HCT116 (cell line): ENCODE measurements at regions not wholly inside any gene's neighbourhood (a gene's known extent, or its start where the extent isn't known, plus 50 kb on each side); places are given as distances from the start of the nearest gene placed in this dataset.

Source experiments
- ATAC-seq: fragments of 200-7000 bp; cut with Tn5 transposase; 2 replicates; pipeline ENCODE4 v1.9.1; 2020; ENCODE audit warnings: mild to moderate bottlenecking, moderate library complexity
- BruUV-seq: library from RNA; stranded (reverse); fragments of 400-500 nt; replicated peaks from 2 replicates; lab custom pipeline; 2021; lab: Mats Ljungman, UMichigan
- CTCF ChIA-PET: fragments of 300-600 bp; sonication (Branson Sonifier 250); formaldehyde crosslinking; loops from one replicate; lab custom pipeline; 2021; ENCODE audit warnings: antibody characterized with exemption; lab: Charles Lee
- POLR2A ChIA-PET: fragments of 300-600, 350-600 bp; sonication (Branson Sonifier 250); formaldehyde crosslinking; loops from one replicate; lab custom pipeline; 2021; ENCODE audit warnings: antibody characterized with exemption; lab: Charles Lee
- RAD21 ChIA-PET, 2 experiments: fragments of 300-600 bp; sonication (Branson Sonifier 250); formaldehyde crosslinking; loops; one replicate each; lab custom pipeline; 2023; ENCODE audit warnings: low total read pairs in 2 of 2; ENCODE audit not compliant: uncharacterized antibody in 2 of 2, unreplicated experiment in 2 of 2, low non-redundant PET in 1 of 2; lab: Charles Lee
- DNase-seq: peaks from one replicate; pipeline ENCODE4 v3.0.0-alpha.2; 2010; ENCODE audit warnings: low read depth, low spot score
- H2AFZ ChIP-seq: fragments of 200-600 bp; shearing (Covaris generic), sonication (generic); 2 replicates; pipeline ENCODE4 v1.6.1; 2017; ENCODE audit warnings: low read depth, mixed run types, mixed read lengths, antibody characterized with exemption, low read length; ENCODE audit not compliant: poor library complexity, severe bottlenecking
- H3K27ac ChIP-seq: 2 replicates; pipeline ENCODE4 v1.5.1; 2012; ENCODE audit warnings: low read depth, low read length
- H3K27me3 ChIP-seq: fragments of 200-600 bp; sonication (generic); 2 replicates; pipeline ENCODE4 v1.6.1; 2016; ENCODE audit warnings: mixed run types, low read length, mixed read lengths; ENCODE audit not compliant: insufficient read depth
- H3K36me3 ChIP-seq, 2 experiments: fragments of 200-500 bp in 1 of 2; fragments of 200-600 bp in 1 of 2; sonication (Bioruptor generic) in 1 of 2; sonication (generic) in 1 of 2; 2 replicates each; pipeline versions ENCODE4 v1.5.1 to v1.6.1; 2014 to 2016; ENCODE audit warnings: low read length in 2 of 2, inconsistent platforms in 1 of 2, mixed read lengths in 1 of 2, mixed run types in 1 of 2; ENCODE audit not compliant: insufficient read depth in 2 of 2, control insufficient read depth in 1 of 2
- H3K4me1 ChIP-seq, 2 experiments: fragments of 200-600 bp in 1 of 2; sonication (generic) in 1 of 2; 2 replicates each; pipeline versions ENCODE4 v1.5.1 to v1.6.1; 2012 to 2017; ENCODE audit warnings: low read length in 2 of 2, inconsistent platforms in 1 of 2, mild to moderate bottlenecking in 1 of 2, mixed read lengths in 1 of 2, mixed run types in 1 of 2, moderate library complexity in 1 of 2; ENCODE audit not compliant: insufficient read depth in 2 of 2, control insufficient read depth in 1 of 2
- H3K4me2 ChIP-seq: fragments of 200-600 bp; sonication (generic); 2 replicates; pipeline ENCODE4 v1.6.1; 2017; ENCODE audit warnings: mixed run types, low read length, mixed read lengths
- H3K4me3 ChIP-seq, 2 experiments: fragments of 200-600 bp in 1 of 2; sonication (generic) in 1 of 2; replicated peaks in 1 of 2; 2 replicates each; pipeline ENCODE4 v1.5.1; 2011 to 2016; ENCODE audit warnings: low read length in 2 of 2, control low read depth in 1 of 2, low read depth in 1 of 2, mild to moderate bottlenecking in 1 of 2, mixed read lengths in 1 of 2, mixed run types in 1 of 2
- H3K79me2 ChIP-seq: fragments of 200-600 bp; sonication (generic); 2 replicates; pipeline ENCODE4 v1.6.1; 2017; ENCODE audit warnings: mild to moderate bottlenecking, mixed run types, low read length, moderate library complexity, mixed read lengths; ENCODE audit not compliant: insufficient read depth
- H3K9ac ChIP-seq: fragments of 200-600 bp; sonication (generic); 2 replicates; pipeline ENCODE4 v1.6.1; 2016; ENCODE audit warnings: low read length, mixed read lengths
- H3K9me2 ChIP-seq: fragments of 200-600 bp; sonication (generic), shearing (Covaris generic); 2 replicates; pipeline ENCODE4 v1.6.1; 2017; ENCODE audit warnings: mixed run types, mild to moderate bottlenecking, moderate library complexity; ENCODE audit not compliant: insufficient read depth
- H3K9me3 ChIP-seq, 2 experiments: fragments of 200-500 bp in 1 of 2; fragments of 200-600 bp in 1 of 2; sonication (Bioruptor generic) in 1 of 2; sonication (generic) in 1 of 2; 2 replicates each; pipeline ENCODE4 v1.6.1; 2014 to 2017; ENCODE audit warnings: low read length in 2 of 2, mixed read lengths in 2 of 2, inconsistent platforms in 1 of 2, low read depth in 1 of 2, mild to moderate bottlenecking in 1 of 2, mixed run types in 1 of 2, moderate library complexity in 1 of 2; ENCODE audit not compliant: control insufficient read depth in 1 of 2, insufficient read depth in 1 of 2
- H4K20me1 ChIP-seq: fragments of 200-600 bp; sonication (generic), shearing (Covaris generic); 2 replicates; pipeline ENCODE4 v1.6.1; 2017; ENCODE audit warnings: mixed run types, mild to moderate bottlenecking, moderate library complexity; ENCODE audit not compliant: insufficient read depth
- CEBPB ChIP-seq: IDR thresholded peaks from 2 replicates; pipeline ENCODE4 v1.6.1; 2012; ENCODE audit warnings: low read depth
- CTCF ChIP-seq, 3 experiments: fragments of 200-600 bp in 1 of 3; sonication (generic) in 1 of 3; IDR thresholded peaks in 2 of 3; conservative IDR thresholded peaks in 1 of 3; 2 replicates each; pipeline ENCODE4 v1.5.1; 2012 to 2017; ENCODE audit warnings: low read depth in 2 of 3, low read length in 2 of 3, antibody characterized with exemption in 1 of 3, borderline replicate concordance in 1 of 3, control low read depth in 1 of 3, mild to moderate bottlenecking in 1 of 3, mixed read lengths in 1 of 3, mixed run types in 1 of 3, moderate library complexity in 1 of 3; ENCODE audit not compliant: insufficient read depth in 1 of 3
- ELF1 ChIP-seq: IDR thresholded peaks from 2 replicates; pipeline ENCODE4 v1.6.1; 2012; ENCODE audit warnings: low read depth, borderline replicate concordance
- EZH2 ChIP-seq: fragments of 200-600 bp; sonication (generic); IDR thresholded peaks from 2 replicates; pipeline ENCODE4 v1.6.1; 2017; ENCODE audit warnings: antibody characterized with exemption, mixed run types
- JUND ChIP-seq: IDR thresholded peaks from 2 replicates; pipeline ENCODE4 v1.6.1; 2012
- POLR2A ChIP-seq: IDR thresholded peaks from 2 replicates; pipeline ENCODE4 v1.7.0; 2011; ENCODE audit warnings: borderline replicate concordance; ENCODE audit not compliant: insufficient read depth, insufficient read length; ENCODE audit errors: extremely low read depth
- POLR2AphosphoS5 ChIP-seq: IDR thresholded peaks from 2 replicates; pipeline ENCODE4 v1.6.1; 2011; ENCODE audit warnings: mild to moderate bottlenecking, low read depth, low read length, moderate library complexity
- SP1 ChIP-seq: IDR thresholded peaks from 2 replicates; pipeline ENCODE4 v1.6.1; 2012; ENCODE audit warnings: low read depth
- YY1 ChIP-seq: IDR thresholded peaks from 2 replicates; pipeline ENCODE4 v1.6.1; 2011; ENCODE audit warnings: low read length, low read depth, moderate library complexity, mild to moderate bottlenecking; ENCODE audit not compliant: insufficient replicate concordance; ENCODE audit errors: extremely low read depth
- ZFX ChIP-seq: fragments of 450-650 bp; IDR thresholded peaks from 2 replicates; pipeline ENCODE4 v1.6.1; 2017
- intact Hi-C: fragments of 100-400 bp; cut with micrococcal nuclease; formaldehyde crosslinking; loops from 2 replicates; pipeline ENCODE4 v1.10.0; 2022

- H3K27ac ChIP-seq = no peak overlapping the region
- H3K9me3 ChIP-seq = peaks cover 0 to 26% of the 10 kb centered on the region in 2 experiments; a peak in 2 of 4 replicates
- RAD21 ChIA-PET = no interaction called here
- no peak for TF ChIP-seq CTCF (IDR thresholded peaks at IDR 0.05 in 2 of 3, conservative IDR thresholded peaks at IDR 0.05 in 1 of 3; ENCODE audit: borderline replicate concordance in 1 of 3, insufficient read depth in 1 of 3, low read depth in 2 of 3, low read length in 2 of 3)
- TF ChIP-seq CEBPB = no peak
- TF ChIP-seq ELF1 = no peak
- no peak for TF ChIP-seq SP1
- no peak for TF ChIP-seq ZFX
- no peak for TF ChIP-seq EZH2
- TF ChIP-seq POLR2A = no peak
- no peak for TF ChIP-seq POLR2AphosphoS5
- TF ChIP-seq YY1 = no peak
- TF ChIP-seq JUND = no peak
- TF ChIP-seq, all 23 proteins: peak for 0
- no peak overlapping the region for H3K4me3 ChIP-seq
- BruUV-seq = no TSS peak
- ATAC-seq = no peak
- no peaks in the 10 kb centered on the region for H3K36me3 ChIP-seq
- no peaks in the 10 kb centered on the region for H3K4me1 ChIP-seq
- intact Hi-C loops = no loop called here
- no peak overlapping the region for H3K4me2 ChIP-seq
- POLR2A ChIA-PET = no interaction called here
- H3K27me3 ChIP-seq = no peaks in the 10 kb centered on the region
- no peak overlapping the region for H2AFZ ChIP-seq
- no peaks in the 10 kb centered on the region for H3K79me2 ChIP-seq
- H3K9ac ChIP-seq = no peak overlapping the region
- no peak for DNase-seq
- H4K20me1 ChIP-seq = no peaks in the 10 kb centered on the region; the same call in 1 of the 2 replicates
- CTCF ChIA-PET = no interaction called here
- no peaks in the 10 kb centered on the region for H3K9me2 ChIP-seq
Measured at GRCh38 chr9:79917421-79917820, 345.7 kb downstream of the TLE4 start.
